K562 (cell line): ENCODE measurements at regions not wholly inside any gene's neighbourhood (a gene's known extent, or its start where the extent isn't known, plus 50 kb on each side); places are given as distances from the start of the nearest gene placed in this dataset.
A peak's percentile ranks its signal among the peaks of the same experiment; 100 is the strongest.

Experiments
- ATAC-seq: fragments of 200-7000 bp; cut with Tn5 transposase; 3 replicates; pipeline ENCODE4 v1.9.1; 2020; ENCODE audit warnings: moderate library complexity
- BruUV-seq: library from RNA; stranded (reverse); fragments of 400-500 nt; replicated peaks from 2 replicates; lab custom pipeline; 2021; lab: Mats Ljungman, UMichigan
- CTCF ChIA-PET: fragments of 300-600 bp; formaldehyde crosslinking; extraction: SDS; loops from one replicate; lab custom pipeline; 2021; ENCODE audit warnings: low intra/inter-chr PET ratio; lab: Yijun Ruan, JAX
- POLR2A ChIA-PET: fragments of 300-600, 350-650 bp; sonication (Branson Sonifier 250); formaldehyde crosslinking; extraction: SDS; loops from one replicate; lab custom pipeline; 2021; ENCODE audit warnings: antibody characterized with exemption, inconsistent platforms; lab: Yijun Ruan, JAX
- DNase-seq, 4 experiments: peaks; one replicate each; pipeline versions ENCODE4 v3.0.0 to v3.0.0-alpha.2; 2011 to 2018; ENCODE audit warnings: low spot score in 3 of 4, mixed read lengths in 3 of 4; ENCODE audit errors: extremely low read depth in 1 of 4
- FAIRE-seq: peaks from 2 replicates; lab custom pipeline; 2011; peaks lifted over from hg19 to GRCh38; lab: Jason Lieb, UNC
- H2AFZ ChIP-seq: 2 replicates; pipeline ENCODE4 v1.6.0; 2011; ENCODE audit warnings: low read depth, low read length, control low read depth, inconsistent platforms
- H3K27ac ChIP-seq: fragments of 200-600 bp; 3 replicates; pipeline ENCODE4 v1.8.0; 2011; ENCODE audit warnings: low read depth, mild to moderate bottlenecking, control low read depth, inconsistent platforms, low read length, moderate library complexity, mixed read lengths; ENCODE audit errors: extremely low read depth
- H3K27me3 ChIP-seq, 2 experiments: fragments of 300-600 bp in 1 of 2; 2 replicates in 1 of 2; 3 replicates in 1 of 2; pipeline versions ENCODE4 v1.6.0 to v1.8.0; 2011; ENCODE audit warnings: inconsistent platforms in 2 of 2, low read length in 2 of 2, mild to moderate bottlenecking in 1 of 2, mixed read lengths in 1 of 2, moderate library complexity in 1 of 2; ENCODE audit not compliant: control insufficient read depth in 2 of 2, insufficient read depth in 2 of 2
- H3K36me3 ChIP-seq: fragments of 300-600 bp; 3 replicates; pipeline ENCODE4 v1.8.0; 2011; ENCODE audit warnings: mild to moderate bottlenecking, low read length, inconsistent platforms; ENCODE audit not compliant: control insufficient read depth, insufficient read depth
- H3K4me1 ChIP-seq, 2 experiments: fragments of 200-600 bp in 1 of 2; replicated peaks in 1 of 2; 2 replicates in 1 of 2; 3 replicates in 1 of 2; pipeline versions ENCODE4 v1.5.1 to v1.8.0; 2011; ENCODE audit warnings: inconsistent platforms in 2 of 2, low read length in 2 of 2, mild to moderate bottlenecking in 1 of 2, mixed read lengths in 1 of 2, moderate library complexity in 1 of 2; ENCODE audit not compliant: control insufficient read depth in 2 of 2, insufficient read depth in 2 of 2
- H3K4me2 ChIP-seq: 2 replicates; pipeline ENCODE4 v1.6.1; 2011; ENCODE audit warnings: low read length, control low read depth, inconsistent platforms, mixed read lengths; ENCODE audit not compliant: insufficient read depth
- H3K4me3 ChIP-seq: fragments of 200-600 bp; sonication (generic), shearing (Covaris generic); 2 replicates; pipeline ENCODE4 v1.5.1; 2016; ENCODE audit warnings: control low read depth, inconsistent platforms
- H3K79me2 ChIP-seq: fragments of 200-600 bp; 3 replicates; pipeline ENCODE4 v1.8.0; 2011; ENCODE audit warnings: low read length, inconsistent platforms; ENCODE audit not compliant: control insufficient read depth, insufficient read depth
- H3K9ac ChIP-seq, 2 experiments: 2 replicates each; pipeline versions ENCODE4 v1.6.0 to v1.6.1; 2011; ENCODE audit warnings: low read depth in 2 of 2, low read length in 2 of 2, control low read depth in 1 of 2, inconsistent platforms in 1 of 2, mild to moderate bottlenecking in 1 of 2, mixed read lengths in 1 of 2; ENCODE audit not compliant: insufficient read depth in 1 of 2
- H3K9me1 ChIP-seq: one replicate; pipeline ENCODE4 v1.6.0; 2011; ENCODE audit warnings: inconsistent platforms, mild to moderate bottlenecking, low read length, moderate library complexity; ENCODE audit not compliant: control insufficient read depth, insufficient read depth
- H3K9me3 ChIP-seq: replicated peaks from 2 replicates; pipeline ENCODE4 v1.5.1; 2011; ENCODE audit warnings: low read depth, low read length, inconsistent platforms; ENCODE audit not compliant: control insufficient read depth, insufficient read depth
- H4K20me1 ChIP-seq: replicated peaks from 2 replicates; pipeline ENCODE4 v1.6.1; 2011; ENCODE audit warnings: low read length, inconsistent platforms, mixed read lengths; ENCODE audit not compliant: control insufficient read depth, insufficient read depth
- ATF3 ChIP-seq, 2 experiments: fragments of 450-650 bp in 1 of 2; sonication (generic) in 1 of 2; formaldehyde crosslinking in 1 of 2; IDR thresholded peaks in 1 of 2; conservative IDR thresholded peaks in 1 of 2; 2 replicates each; pipeline versions ENCODE4 v1.6.1 to v1.8.1; 2016 to 2023; ENCODE audit warnings: mild to moderate bottlenecking in 2 of 2, moderate library complexity in 2 of 2, inconsistent platforms in 1 of 2, missing genetic modification reagents in 1 of 2
- BHLHE40 ChIP-seq: IDR thresholded peaks from 2 replicates; pipeline ENCODE4 v1.6.1; 2011; ENCODE audit warnings: low read length, improper control_type of control experiment
- CEBPG ChIP-seq, 3 experiments: fragments of 200-800 bp in 1 of 3; sonication (Bioruptor generic) in 1 of 3; sonication (generic) in 1 of 3; formaldehyde crosslinking in 1 of 3; IDR thresholded peaks in 2 of 3; conservative IDR thresholded peaks in 1 of 3; 2 replicates each; pipeline versions ENCODE4 v1.6.1 to v1.8.0; 2016 to 2022; ENCODE audit warnings: missing compliant biosample characterization in 2 of 3, missing genetic modification characterization in 2 of 3, mild to moderate bottlenecking in 1 of 3, missing genetic modification reagents in 1 of 3
- FOSL1 ChIP-seq: fragments of 200-800 bp; sonication (Bioruptor generic); conservative IDR thresholded peaks from 2 replicates; pipeline ENCODE4 v1.6.1; 2016; ENCODE audit warnings: missing genetic modification characterization, missing compliant biosample characterization
- MCM5 ChIP-seq: fragments of 450-650 bp; IDR thresholded peaks from 2 replicates; pipeline ENCODE4 v1.6.1; 2016; ENCODE audit warnings: low read depth
- SLC30A9 ChIP-seq: fragments of 250-450 bp; sonication (Bioruptor Pico); IDR thresholded peaks from 2 replicates; pipeline ENCODE4 v1.8.0; 2022; ENCODE audit warnings: mild to moderate bottlenecking, moderate library complexity
- ZNF197 ChIP-seq: fragments of 200-800 bp; sonication (Bioruptor generic); IDR thresholded peaks from 2 replicates; pipeline ENCODE4 v1.6.1; 2016; ENCODE audit warnings: low read depth, missing genetic modification characterization, missing compliant biosample characterization
- ZSCAN29 ChIP-seq: fragments of 450-650 bp; IDR thresholded peaks from 2 replicates; pipeline ENCODE4 v1.6.1; 2017
- WGBS: fragments of 100-300 bp; shearing (Covaris generic); methylation state at CpG from one replicate; pipeline ENCODE4 v1.1.6; 2016; ENCODE audit warnings: low coverage, mixed read lengths; ENCODE audit not compliant: insufficient coverage; ENCODE audit errors: missing lambda C conversion rate; 5-methylcytosine and 5-hydroxymethylcytosine counted together
- in situ Hi-C: fragments of 300-500 bp; cut with MboI; formaldehyde crosslinking; loops from 4 replicates; pipeline ENCODE4 v1.15.0; 2018; ENCODE audit warnings: inconsistent platforms, mixed read lengths
- intact Hi-C: fragments of 100-400 bp; cut with micrococcal nuclease; formaldehyde crosslinking; loops from 2 replicates; pipeline ENCODE4 v1.14.2; 2022

GRCh38 chr2:144801766-144802165, 281.8 kb upstream of the ZEB2 start:
- peak overlapping the region; percentile 62 for H2AFZ ChIP-seq

GRCh38 chr2:144801325-144801724, 281.4 kb upstream of the ZEB2 start:
- H3K27ac ChIP-seq = no peak overlapping the region
- ChIA-PET POLR2A (no interaction called here), CTCF (no interaction called here)
- H3K9me1 ChIP-seq = no peaks in the 10 kb centered on the region
- in situ Hi-C loops (no loop called here), intact Hi-C loops (no loop called here)
- H3K9ac ChIP-seq = no peak overlapping the region
- H3K4me3 ChIP-seq = no peak overlapping the region
- TF ChIP-seq ZSCAN29 (no peak), ATF3 (IDR thresholded peaks at IDR 0.05) (peak; percentile 50), ATF3 (CRISPR knock-in tag; conservative IDR thresholded peaks at IDR 0.05) (no peak), BHLHE40 (no peak), CEBPG (CRISPR knock-in tag; IDR thresholded peaks at IDR 0.05) (no peak), CEBPG (tag; conservative IDR thresholded peaks at IDR 0.05 in 1 of 2, IDR thresholded peaks at IDR 0.05 in 1 of 2) (peak; percentile 39 to 80; a peak in 3 of 4 replicates)
- peaks cover 0 to 14% of the 10 kb centered on the region in 2 experiments; a peak in 1 of 5 replicates for H3K4me1 ChIP-seq
- H3K36me3 ChIP-seq = no peaks in the 10 kb centered on the region
- BruUV-seq = no TSS peak
- 65% methylated on average over 1 of the region's 1 CpG for WGBS
- no peak for FAIRE-seq
- no peak overlapping the region for H3K4me2 ChIP-seq
- no peaks in the 10 kb centered on the region for H4K20me1 ChIP-seq
- ATAC-seq = no peak; the same call in 2 of the 3 replicates
- H2AFZ ChIP-seq = peak overlapping the region; percentile 62
- no peak for DNase-seq
- H3K27me3 ChIP-seq = no peaks in the 10 kb centered on the region
- no peaks in the 10 kb centered on the region for H3K9me3 ChIP-seq
- no peaks in the 10 kb centered on the region for H3K79me2 ChIP-seq

More at GRCh38 chr2:144801766-144802165, 281.8 kb upstream of the ZEB2 start:
- Histone ChIP-seq H3K9me3 (no peaks in the 10 kb centered on the region), H4K20me1 (no peaks in the 10 kb centered on the region), H3K4me2 (no peak overlapping the region), H3K9ac (no peak overlapping the region), H3K36me3 (no peaks in the 10 kb centered on the region), H3K79me2 (no peaks in the 10 kb centered on the region), H3K4me3 (no peak overlapping the region), H3K9me1 (no peaks in the 10 kb centered on the region), H3K27ac (no peak overlapping the region), H3K27me3 (no peaks in the 10 kb centered on the region), H3K4me1 (peaks cover 0 to 13% of the 10 kb centered on the region in 2 experiments; a peak in 1 of 5 replicates)
- no peak for DNase-seq
- peak; percentile 27; the same call in 1 of the 3 replicates for ATAC-seq
- CTCF ChIA-PET = no interaction called here
- in situ Hi-C loops (no loop called here), intact Hi-C loops (no loop called here)
- TF ChIP-seq FOSL1 (tag) = 0 out of 2 replicates have a peak, but pooled peaks have one; percentile 18
- TF ChIP-seq MCM5 = no peak
- TF ChIP-seq SLC30A9 = no peak
- no peak for TF ChIP-seq ZNF197 (CRISPR knock-in tag)
- POLR2A ChIA-PET = no interaction called here
- WGBS = 36% methylated on average over 2 of the region's 2 CpGs
- BruUV-seq = no TSS peak
- no peak for FAIRE-seq
